ENCODE measurements at regions not wholly inside any gene's neighbourhood (a gene's known extent, or its start where the extent isn't known, plus 50 kb on each side); places are given as distances from the start of the nearest gene placed in this dataset.

DNA sequence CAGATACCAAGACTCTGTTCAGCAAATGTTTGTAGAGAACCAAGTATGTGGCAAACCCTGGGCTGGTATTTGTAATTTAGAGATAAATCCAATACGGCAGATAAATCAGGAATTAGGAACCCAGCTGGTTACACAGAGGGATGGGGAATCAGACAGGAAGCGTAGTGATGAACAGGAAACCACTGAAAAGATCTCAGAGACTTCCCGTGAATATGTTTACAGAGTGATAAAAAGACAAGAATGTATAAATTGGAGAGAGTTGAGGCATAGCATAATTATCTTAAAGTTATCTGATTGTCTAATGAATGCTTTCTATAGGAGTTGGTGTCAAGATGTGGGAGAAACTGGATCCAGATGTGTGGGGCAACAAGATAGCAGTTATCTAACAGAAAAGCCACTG, 246.6 kb upstream of the SMARCA2 start:
- WGBS, result 60% methylated on average over 3 of the region's 3 CpGs
- H3K27me3 ChIP-seq, result no peaks in the 10 kb centered on the region
- TF ChIP-seq POLR2A (IDR thresholded peaks at IDR 0.05) (no peak), POLR2AphosphoS5 (IDR thresholded peaks at IDR 0.05) (no peak), EP300 (IDR thresholded peaks at IDR 0.05) (no peak)
- TF ChIP-seq, protein P1, sequence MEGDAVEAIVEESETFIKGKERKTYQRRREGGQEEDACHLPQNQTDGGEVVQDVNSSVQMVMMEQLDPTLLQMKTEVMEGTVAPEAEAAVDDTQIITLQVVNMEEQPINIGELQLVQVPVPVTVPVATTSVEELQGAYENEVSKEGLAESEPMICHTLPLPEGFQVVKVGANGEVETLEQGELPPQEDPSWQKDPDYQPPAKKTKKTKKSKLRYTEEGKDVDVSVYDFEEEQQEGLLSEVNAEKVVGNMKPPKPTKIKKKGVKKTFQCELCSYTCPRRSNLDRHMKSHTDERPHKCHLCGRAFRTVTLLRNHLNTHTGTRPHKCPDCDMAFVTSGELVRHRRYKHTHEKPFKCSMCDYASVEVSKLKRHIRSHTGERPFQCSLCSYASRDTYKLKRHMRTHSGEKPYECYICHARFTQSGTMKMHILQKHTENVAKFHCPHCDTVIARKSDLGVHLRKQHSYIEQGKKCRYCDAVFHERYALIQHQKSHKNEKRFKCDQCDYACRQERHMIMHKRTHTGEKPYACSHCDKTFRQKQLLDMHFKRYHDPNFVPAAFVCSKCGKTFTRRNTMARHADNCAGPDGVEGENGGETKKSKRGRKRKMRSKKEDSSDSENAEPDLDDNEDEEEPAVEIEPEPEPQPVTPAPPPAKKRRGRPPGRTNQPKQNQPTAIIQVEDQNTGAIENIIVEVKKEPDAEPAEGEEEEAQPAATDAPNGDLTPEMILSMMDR (IDR thresholded peaks at IDR 0.05), result no peak
- H3K36me3 ChIP-seq, result no peaks in the 10 kb centered on the region
- no peaks in the 10 kb centered on the region for H3K9me3 ChIP-seq
- no peak for DNase-seq (ENCODE audit: low spot score in 2 of 2)
- no peak overlapping the region for H3K27ac ChIP-seq
- no peaks in the 10 kb centered on the region for H3K4me1 ChIP-seq
- H3K4me3 ChIP-seq, result no peak overlapping the region

DNA sequence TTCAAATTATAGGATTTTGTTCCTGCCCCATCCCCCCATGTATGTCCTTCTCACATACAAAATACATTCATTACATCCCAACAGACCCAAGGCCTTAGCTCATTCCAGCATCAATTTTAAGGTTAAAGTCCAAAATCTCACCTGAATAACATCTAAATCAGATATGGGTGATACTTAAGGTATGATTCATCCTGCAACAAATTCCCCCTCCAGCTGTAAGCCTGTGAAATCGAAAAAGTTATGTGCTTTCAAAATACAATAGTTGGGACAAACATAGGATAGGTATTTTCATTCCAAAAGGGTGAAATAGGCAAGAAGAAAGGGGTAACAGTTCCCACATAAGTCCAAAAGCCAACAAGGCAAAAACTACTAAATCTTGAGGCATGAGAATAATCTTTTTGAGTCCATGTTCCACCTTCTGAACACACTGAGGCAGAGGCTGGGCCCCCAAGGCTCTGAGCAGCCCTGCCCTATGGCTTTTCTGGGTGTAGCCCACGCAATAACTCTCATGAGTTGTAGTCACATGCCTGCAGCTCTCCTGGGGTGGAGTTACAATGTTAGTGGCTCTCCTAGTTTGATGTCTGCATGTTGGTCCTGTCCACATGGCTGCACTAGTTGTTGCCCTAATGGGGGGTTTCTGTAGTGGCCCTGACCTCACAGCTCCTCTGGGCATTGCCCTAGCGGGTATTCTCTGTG, 243.9 kb upstream of the SMARCA2 start:
- H3K4me1 ChIP-seq, result no peaks in the 10 kb centered on the region
- no peak for DNase-seq (ENCODE audit: low spot score in 2 of 2)
- TF ChIP-seq POLR2A (IDR thresholded peaks at IDR 0.05) (no peak), EP300 (IDR thresholded peaks at IDR 0.05) (no peak), POLR2AphosphoS5 (IDR thresholded peaks at IDR 0.05) (no peak)
- TF ChIP-seq, protein P1 (IDR thresholded peaks at IDR 0.05), result no peak
- H3K4me3 ChIP-seq, result no peak overlapping the region
- H3K27me3 ChIP-seq, result no peaks in the 10 kb centered on the region
- no peaks in the 10 kb centered on the region for H3K36me3 ChIP-seq
- H3K9me3 ChIP-seq, result no peaks in the 10 kb centered on the region
- H3K27ac ChIP-seq, result no peak overlapping the region
- WGBS, result 71% methylated on average over 3 of the region's 3 CpGs

DNA sequence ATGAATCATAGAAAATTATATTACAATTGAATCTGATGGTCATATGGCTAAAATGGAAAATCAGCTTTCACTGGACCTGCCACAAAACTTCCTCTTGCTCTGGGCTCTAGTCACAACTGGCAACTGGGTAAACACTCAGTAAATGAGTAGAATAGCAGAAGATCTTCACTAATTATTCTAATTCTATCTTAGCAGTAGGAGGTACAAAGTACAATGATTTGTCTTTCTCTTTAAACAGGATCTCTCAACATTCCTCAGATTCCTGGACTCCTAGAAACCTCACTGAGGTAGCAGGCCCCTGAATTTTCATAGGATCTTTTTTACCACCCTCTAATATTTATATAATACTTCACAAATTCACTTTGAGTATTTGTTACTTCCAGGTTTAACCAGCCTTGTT, 239.9 kb upstream of the SMARCA2 start:
- Histone ChIP-seq H3K4me1 (no peaks in the 10 kb centered on the region), H3K27ac (no peak overlapping the region), H3K9me3 (no peaks in the 10 kb centered on the region), H3K36me3 (no peaks in the 10 kb centered on the region), H3K4me3 (no peak overlapping the region), H3K27me3 (no peaks in the 10 kb centered on the region)
- TF ChIP-seq POLR2A (IDR thresholded peaks at IDR 0.05), result no peak
- TF ChIP-seq EP300 (IDR thresholded peaks at IDR 0.05), result no peak
- TF ChIP-seq, protein P1 (IDR thresholded peaks at IDR 0.05), result no peak
- no peak for TF ChIP-seq POLR2AphosphoS5 (IDR thresholded peaks at IDR 0.05)
- DNase-seq (ENCODE audit: low spot score in 2 of 2), result no peak

DNA sequence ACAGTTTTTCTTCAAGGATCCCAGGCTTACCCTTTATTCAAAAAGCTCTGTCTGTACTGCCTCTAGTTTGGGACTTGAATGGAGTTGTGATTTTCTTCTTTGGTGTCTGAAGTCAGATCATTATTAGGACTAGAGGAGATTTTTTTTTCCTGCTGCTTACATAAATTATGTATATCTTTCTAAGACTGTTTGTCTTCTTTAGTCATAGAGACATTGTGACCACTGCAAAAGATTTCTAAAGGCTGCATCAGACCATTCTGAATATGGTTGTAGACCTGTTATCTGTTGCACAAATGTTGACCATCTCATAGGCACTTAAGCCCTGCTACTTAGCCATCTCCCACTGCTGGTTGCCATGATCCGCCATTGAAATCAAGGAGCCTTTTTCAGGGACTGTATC, 238.5 kb upstream of the SMARCA2 start:
- no peaks in the 10 kb centered on the region for H3K4me1 ChIP-seq
- no peaks in the 10 kb centered on the region for H3K9me3 ChIP-seq
- no peaks in the 10 kb centered on the region for H3K36me3 ChIP-seq
- no peaks in the 10 kb centered on the region for H3K27me3 ChIP-seq
- 65% methylated on average over 1 of the region's 1 CpG for WGBS
- H3K4me3 ChIP-seq, result no peak overlapping the region
- TF ChIP-seq EP300 (IDR thresholded peaks at IDR 0.05) (no peak), POLR2AphosphoS5 (IDR thresholded peaks at IDR 0.05) (no peak), POLR2A (IDR thresholded peaks at IDR 0.05) (no peak)
- TF ChIP-seq, protein P1 (IDR thresholded peaks at IDR 0.05), result no peak
- no peak for DNase-seq (ENCODE audit: low spot score in 2 of 2)
- no peak overlapping the region for H3K27ac ChIP-seq

DNA sequence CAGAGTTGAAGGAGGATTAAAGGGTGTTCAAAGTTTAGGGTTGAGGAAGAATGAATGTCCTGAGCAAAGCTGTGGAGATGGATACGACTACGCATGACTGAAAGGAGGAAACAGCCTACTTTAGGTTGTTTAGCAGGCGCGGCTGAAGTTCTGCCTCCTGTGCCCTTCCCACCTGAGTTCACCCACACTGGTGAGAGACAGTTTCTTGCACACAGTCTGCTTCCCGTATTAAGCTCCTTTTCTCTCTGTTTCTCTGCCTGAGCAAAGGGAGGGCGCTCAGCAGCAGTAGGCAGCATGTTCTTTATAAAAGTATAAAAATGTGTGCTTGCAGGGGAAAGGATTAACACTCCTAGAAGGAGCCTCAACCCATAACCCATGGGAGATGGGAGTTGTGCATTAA, 224.0 kb upstream of the SMARCA2 start:
- 83% methylated on average over 6 of the region's 6 CpGs for WGBS
- Histone ChIP-seq H3K27ac (no peak overlapping the region), H3K4me3 (no peak overlapping the region)

More for the DNA sequence above, 224.0 kb upstream of the SMARCA2 start:
- no peaks in the 10 kb centered on the region for H3K36me3 ChIP-seq
- no peaks in the 10 kb centered on the region for H3K4me1 ChIP-seq
- TF ChIP-seq POLR2A (IDR thresholded peaks at IDR 0.05), result no peak
- TF ChIP-seq EP300 (IDR thresholded peaks at IDR 0.05), result no peak
- H3K27me3 ChIP-seq, result no peaks in the 10 kb centered on the region
- no peak for DNase-seq (ENCODE audit: low spot score in 2 of 2)
- no peaks in the 10 kb centered on the region for H3K9me3 ChIP-seq

Measured in suprapubic skin (tissue), 4 donors.